ENCODE measurements at regions not wholly inside any gene's neighbourhood (a gene's known extent, or its start where the extent isn't known, plus 50 kb on each side); places are given as distances from the start of the nearest gene placed in this dataset.

GRCh38 chr2:223114917-223115316, 62.9 kb downstream of the KCNE4 start:
- H3K9me3 Mint-ChIP-seq = no peaks in the 10 kb centered on the region
- no peaks in the 10 kb centered on the region for H3K36me3 Mint-ChIP-seq (ENCODE audit: low read depth)
- no peak for TF ChIP-seq CTCF (conservative IDR thresholded peaks at IDR 0.05)
- no peaks in the 10 kb centered on the region for H3K27me3 Mint-ChIP-seq (ENCODE audit: low read depth)
- no peak for DNase-seq (ENCODE audit: low read depth, low spot score)
- no peak overlapping the region for H3K27ac Mint-ChIP-seq (ENCODE audit: unreplicated experiment)
- no peak overlapping the region for H3K4me3 Mint-ChIP-seq
- no peaks in the 10 kb centered on the region for H3K4me1 Mint-ChIP-seq

GRCh38 chr2:223117533-223117932, 65.5 kb downstream of the KCNE4 start:
- H3K27me3 Mint-ChIP-seq (ENCODE audit: low read depth) = no peaks in the 10 kb centered on the region
- no peak for DNase-seq (ENCODE audit: low read depth, low spot score)
- H3K9me3 Mint-ChIP-seq = no peaks in the 10 kb centered on the region
- no peak for TF ChIP-seq CTCF (conservative IDR thresholded peaks at IDR 0.05)
- H3K4me3 Mint-ChIP-seq = no peak overlapping the region
- no peaks in the 10 kb centered on the region for H3K36me3 Mint-ChIP-seq (ENCODE audit: low read depth)
- no peak overlapping the region for H3K27ac Mint-ChIP-seq (ENCODE audit: unreplicated experiment)
- H3K4me1 Mint-ChIP-seq = no peaks in the 10 kb centered on the region

DNA sequence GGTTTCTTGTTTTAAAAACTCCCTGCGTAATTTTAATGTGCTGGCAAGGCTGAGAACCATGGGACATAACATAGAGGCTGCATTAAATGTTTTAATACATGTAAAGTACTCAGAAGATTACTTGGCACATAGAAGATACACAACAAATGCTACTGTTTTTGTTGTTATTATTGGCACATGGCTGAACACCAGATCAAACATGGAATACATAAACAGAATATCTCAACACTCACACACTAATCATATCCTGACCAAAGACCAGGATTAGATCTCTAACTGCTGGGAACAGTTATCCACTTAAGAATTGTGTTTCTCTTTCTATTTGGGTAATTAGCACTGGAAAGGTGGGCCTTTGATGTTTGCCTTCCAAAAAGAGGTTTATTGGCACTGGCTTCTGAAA, 69.3 kb downstream of the KCNE4 start:
- no peak for TF ChIP-seq CTCF (conservative IDR thresholded peaks at IDR 0.05)
- H3K4me3 Mint-ChIP-seq = no peak overlapping the region
- H3K9me3 Mint-ChIP-seq = no peaks in the 10 kb centered on the region
- H3K27ac Mint-ChIP-seq (ENCODE audit: unreplicated experiment) = no peak overlapping the region
- no peaks in the 10 kb centered on the region for H3K36me3 Mint-ChIP-seq (ENCODE audit: low read depth)
- no peak for DNase-seq (ENCODE audit: low read depth, low spot score)
- no peaks in the 10 kb centered on the region for H3K27me3 Mint-ChIP-seq (ENCODE audit: low read depth)
- no peaks in the 10 kb centered on the region for H3K4me1 Mint-ChIP-seq

GRCh38 chr2:223122781-223123180, 70.8 kb downstream of the KCNE4 start:
- no peaks in the 10 kb centered on the region for H3K27me3 Mint-ChIP-seq (ENCODE audit: low read depth)
- H3K9me3 Mint-ChIP-seq = no peaks in the 10 kb centered on the region
- no peak for DNase-seq (ENCODE audit: low read depth, low spot score)
- TF ChIP-seq CTCF (conservative IDR thresholded peaks at IDR 0.05) = no peak
- H3K4me3 Mint-ChIP-seq = no peak overlapping the region
- H3K27ac Mint-ChIP-seq (ENCODE audit: unreplicated experiment) = no peak overlapping the region
- no peaks in the 10 kb centered on the region for H3K4me1 Mint-ChIP-seq
- no peaks in the 10 kb centered on the region for H3K36me3 Mint-ChIP-seq (ENCODE audit: low read depth)

DNA sequence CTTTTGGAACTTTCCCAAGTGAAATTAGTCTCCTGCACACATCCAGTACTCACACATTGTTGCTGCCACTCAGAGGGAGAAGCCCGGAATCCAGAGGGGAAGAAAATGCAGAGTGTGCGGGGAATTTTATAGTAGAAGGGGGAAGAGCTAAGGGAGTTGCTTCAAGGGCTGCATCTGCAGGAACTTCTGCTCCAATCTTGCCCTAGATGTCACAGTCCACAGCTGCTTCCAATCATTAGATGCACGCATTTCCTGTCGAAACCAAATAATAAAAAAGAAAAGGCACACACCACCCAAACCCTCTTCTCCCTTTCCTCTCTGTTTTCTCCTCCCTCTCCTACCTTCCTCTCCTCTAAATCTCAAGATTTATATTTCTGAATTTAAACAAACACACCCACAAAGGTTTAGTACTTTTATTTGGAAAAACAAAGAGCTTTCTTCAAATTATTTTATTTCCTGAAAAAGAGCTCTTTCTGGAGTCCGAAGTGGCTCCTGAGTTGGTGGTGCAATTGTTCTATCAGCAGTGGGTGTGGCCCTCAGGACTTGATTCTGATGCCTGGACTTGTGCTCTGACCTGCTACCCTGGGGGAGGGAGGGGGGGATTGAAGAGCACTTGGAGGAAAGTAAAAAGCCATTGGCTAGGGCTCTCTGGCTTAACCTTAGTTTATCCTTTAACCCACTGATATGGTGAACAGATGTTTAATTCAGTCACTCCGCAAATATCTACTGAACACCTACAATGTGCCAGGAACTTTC, 72.0 kb downstream of the KCNE4 start:
- H3K4me3 Mint-ChIP-seq = no peak overlapping the region
- no peaks in the 10 kb centered on the region for H3K36me3 Mint-ChIP-seq (ENCODE audit: low read depth)
- H3K4me1 Mint-ChIP-seq = no peaks in the 10 kb centered on the region
- TF ChIP-seq CTCF (conservative IDR thresholded peaks at IDR 0.05) = no peak
- no peaks in the 10 kb centered on the region for H3K9me3 Mint-ChIP-seq
- no peaks in the 10 kb centered on the region for H3K27me3 Mint-ChIP-seq (ENCODE audit: low read depth)
- DNase-seq (ENCODE audit: low read depth, low spot score) = no peak
- H3K27ac Mint-ChIP-seq (ENCODE audit: unreplicated experiment) = no peak overlapping the region

All from neural crest cell (in vitro differentiated cells).